H7 (cell line): ENCODE measurements at regions not wholly inside any gene's neighbourhood (a gene's known extent, or its start where the extent isn't known, plus 50 kb on each side); places are given as distances from the start of the nearest gene placed in this dataset.

Experiments
- DNase-seq: peaks from one replicate; pipeline ENCODE4 v3.0.0; 2012
- H3K27me3 ChIP-seq: 2 replicates; pipeline ENCODE4 v1.6.0; 2011; ENCODE audit warnings: mild to moderate bottlenecking, low read length; ENCODE audit not compliant: control insufficient read depth, insufficient read depth
- H3K36me3 ChIP-seq: replicated peaks from 2 replicates; pipeline ENCODE4 v1.5.1; 2011; ENCODE audit warnings: low read length; ENCODE audit not compliant: control insufficient read depth, insufficient read depth
- H3K4me3 ChIP-seq: 2 replicates; pipeline ENCODE4 v1.5.1; 2011; ENCODE audit warnings: low read depth, mild to moderate bottlenecking, control low read depth, low read length, moderate library complexity; ENCODE audit not compliant: insufficient read depth

- no peaks in the 10 kb centered on the region for H3K36me3 ChIP-seq
- H3K4me3 ChIP-seq: no peak overlapping the region
- H3K27me3 ChIP-seq: no peaks in the 10 kb centered on the region
- DNase-seq: no peak
These were observed 1026.8 kb upstream of the EPHA7 start for GRCh38 chr6:94446120-94446519.

GRCh38 chr6:94443701-94444100, 1024.3 kb upstream of the EPHA7 start:
- DNase-seq: no peak
- H3K27me3 ChIP-seq: no peaks in the 10 kb centered on the region
- H3K4me3 ChIP-seq: no peak overlapping the region
- H3K36me3 ChIP-seq: no peaks in the 10 kb centered on the region

GRCh38 chr6:94424692-94425091, 1005.3 kb upstream of the EPHA7 start:
- DNase-seq: no peak
- Histone ChIP-seq H3K27me3 (no peaks in the 10 kb centered on the region), H3K4me3 (no peak overlapping the region), H3K36me3 (no peaks in the 10 kb centered on the region)

GRCh38 chr6:94417363-94417762, 998.0 kb upstream of the EPHA7 start:
- DNase-seq: no peak
- Histone ChIP-seq H3K27me3 (no peaks in the 10 kb centered on the region), H3K36me3 (no peaks in the 10 kb centered on the region), H3K4me3 (no peak overlapping the region)

- H3K4me3 ChIP-seq: no peak overlapping the region
- no peaks in the 10 kb centered on the region for H3K36me3 ChIP-seq
- no peak for DNase-seq
- no peaks in the 10 kb centered on the region for H3K27me3 ChIP-seq
These were observed 994.7 kb upstream of the EPHA7 start for GRCh38 chr6:94414041-94414440.

- Histone ChIP-seq H3K36me3 (no peaks in the 10 kb centered on the region), H3K4me3 (no peak overlapping the region), H3K27me3 (no peaks in the 10 kb centered on the region)
- no peak for DNase-seq
These were observed 982.0 kb upstream of the EPHA7 start for GRCh38 chr6:94401311-94401710.

GRCh38 chr6:94394822-94395221, 975.5 kb upstream of the EPHA7 start:
- H3K4me3 ChIP-seq: no peak overlapping the region
- H3K27me3 ChIP-seq: no peaks in the 10 kb centered on the region
- DNase-seq: no peak
- no peaks in the 10 kb centered on the region for H3K36me3 ChIP-seq

GRCh38 chr6:94389218-94389617, 969.9 kb upstream of the EPHA7 start:
- no peak for DNase-seq
- Histone ChIP-seq H3K36me3 (no peaks in the 10 kb centered on the region), H3K27me3 (no peaks in the 10 kb centered on the region)

GRCh38 chr6:94377835-94378234, 958.5 kb upstream of the EPHA7 start:
- H3K36me3 ChIP-seq: no peaks in the 10 kb centered on the region
- no peak overlapping the region for H3K4me3 ChIP-seq
- no peaks in the 10 kb centered on the region for H3K27me3 ChIP-seq
- DNase-seq: no peak

More at GRCh38 chr6:94389218-94389617, 969.9 kb upstream of the EPHA7 start:
- no peak overlapping the region for H3K4me3 ChIP-seq

GRCh38 chr6:94376876-94377275, 957.5 kb upstream of the EPHA7 start:
- Histone ChIP-seq H3K4me3 (no peak overlapping the region), H3K36me3 (no peaks in the 10 kb centered on the region), H3K27me3 (no peaks in the 10 kb centered on the region)
- DNase-seq: no peak

GRCh38 chr6:94372229-94372628, 952.9 kb upstream of the EPHA7 start:
- DNase-seq: no peak
- Histone ChIP-seq H3K27me3 (no peaks in the 10 kb centered on the region), H3K4me3 (no peak overlapping the region), H3K36me3 (no peaks in the 10 kb centered on the region)

- no peaks in the 10 kb centered on the region for H3K27me3 ChIP-seq
- no peak overlapping the region for H3K4me3 ChIP-seq
These were observed 948.0 kb upstream of the EPHA7 start for GRCh38 chr6:94367316-94367715.

GRCh38 chr6:94362061-94362864, 942.9 kb upstream of the EPHA7 start:
- Histone ChIP-seq H3K36me3 (no peaks in the 10 kb centered on the region), H3K4me3 (no peak overlapping the region), H3K27me3 (no peaks in the 10 kb centered on the region)
- no peak for DNase-seq

More at GRCh38 chr6:94367316-94367715, 948.0 kb upstream of the EPHA7 start:
- no peak for DNase-seq
- H3K36me3 ChIP-seq: no peaks in the 10 kb centered on the region

- no peak for DNase-seq
- Histone ChIP-seq H3K4me3 (no peak overlapping the region), H3K27me3 (no peaks in the 10 kb centered on the region), H3K36me3 (no peaks in the 10 kb centered on the region)
These were observed 942.1 kb upstream of the EPHA7 start for GRCh38 chr6:94361304-94362060.

GRCh38 chr6:94357381-94357980, 938.1 kb upstream of the EPHA7 start:
- H3K36me3 ChIP-seq: no peaks in the 10 kb centered on the region
- DNase-seq: no peak
- no peak overlapping the region for H3K4me3 ChIP-seq
- no peaks in the 10 kb centered on the region for H3K27me3 ChIP-seq
